Dedifferentiated amniotic fluid mesenchymal stem cell (primary cell): ENCODE measurements at regions not wholly inside any gene's neighbourhood (a gene's known extent, or its start where the extent isn't known, plus 50 kb on each side); places are given as distances from the start of the nearest gene placed in this dataset.
"Not testable (repeated sequence)": the region's sequence is repeated elsewhere in the genome, so short reads cannot be mapped to it uniquely, and the experiment has no call there.

ENCODE experiments used
- DNase-seq: peaks from one replicate; pipeline ENCODE4 v3.0.0-alpha.2; 2016; ENCODE audit errors: extremely low spot score

- no peak for DNase-seq
Measured at GRCh38 chr6:19536838-19537237, 300.3 kb upstream of the ID4 start.

GRCh38 chr6:19538096-19538495 lies 299.1 kb upstream of the ID4 start:
- DNase-seq: no peak

GRCh38 chr6:19547507-19547906 lies 289.7 kb upstream of the ID4 start:
- no peak for DNase-seq

- DNase-seq: no peak
Measured at GRCh38 chr6:19549109-19549508, 288.1 kb upstream of the ID4 start.

DNA sequence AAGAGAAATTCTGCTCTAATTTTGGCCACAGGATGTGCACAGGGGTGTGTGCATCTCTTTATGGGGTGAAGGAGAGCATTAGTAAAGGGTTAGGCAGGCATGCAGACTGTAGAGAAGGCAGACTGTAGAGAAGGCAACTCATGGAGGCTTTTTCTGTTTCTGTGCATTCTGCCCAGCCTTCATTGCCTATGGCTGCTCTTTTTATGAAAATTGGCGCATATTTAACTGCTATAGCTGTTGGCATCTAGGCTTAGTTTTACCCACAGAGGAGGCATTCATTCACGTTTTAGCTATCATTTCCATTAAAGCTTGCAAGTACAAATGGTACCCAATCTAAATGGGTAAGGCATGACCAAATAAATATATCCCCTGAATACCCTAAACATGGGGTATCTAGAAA lies 286.8 kb upstream of the ID4 start:
- DNase-seq: no peak

DNA sequence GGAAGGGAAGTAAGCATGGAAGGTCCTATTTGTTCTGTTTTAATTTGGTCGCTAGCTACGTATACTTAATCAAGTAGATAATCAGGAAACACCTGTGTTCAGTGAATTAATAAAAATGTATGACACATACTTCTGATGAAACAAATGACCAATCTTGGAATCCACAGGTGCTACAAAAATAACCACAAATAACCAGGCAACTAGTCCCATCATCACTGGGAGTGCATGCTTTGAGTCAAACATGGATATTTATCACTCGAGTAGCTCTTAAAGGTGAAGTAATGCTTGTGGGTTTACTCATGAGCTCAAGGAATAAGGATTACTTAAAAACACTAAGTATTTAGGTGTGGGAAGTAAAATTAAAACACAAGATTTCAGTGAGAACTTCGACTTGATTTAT lies 285.6 kb upstream of the ID4 start:
- no peak for DNase-seq

GRCh38 chr6:19552076-19552475 lies 285.1 kb upstream of the ID4 start:
- DNase-seq: no peak

DNA sequence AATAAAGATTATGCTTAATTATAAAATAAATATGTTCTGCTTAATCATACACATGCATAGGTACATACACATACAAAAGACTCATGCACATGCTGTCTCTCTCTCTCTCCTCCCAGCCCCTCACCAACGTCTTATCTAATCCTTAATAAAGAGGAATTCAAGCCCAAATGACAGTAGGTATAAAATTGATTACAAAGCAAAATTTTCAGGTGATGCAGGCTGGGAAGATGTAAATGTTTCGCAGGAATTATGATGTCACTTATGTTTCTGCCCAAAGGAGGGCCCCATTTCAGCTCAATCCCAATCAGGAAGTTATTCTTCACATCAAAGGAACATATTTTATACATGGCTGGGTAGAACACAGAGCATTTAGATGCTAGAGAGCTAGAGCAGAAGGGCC lies 284.6 kb upstream of the ID4 start:
- no peak for DNase-seq

DNA sequence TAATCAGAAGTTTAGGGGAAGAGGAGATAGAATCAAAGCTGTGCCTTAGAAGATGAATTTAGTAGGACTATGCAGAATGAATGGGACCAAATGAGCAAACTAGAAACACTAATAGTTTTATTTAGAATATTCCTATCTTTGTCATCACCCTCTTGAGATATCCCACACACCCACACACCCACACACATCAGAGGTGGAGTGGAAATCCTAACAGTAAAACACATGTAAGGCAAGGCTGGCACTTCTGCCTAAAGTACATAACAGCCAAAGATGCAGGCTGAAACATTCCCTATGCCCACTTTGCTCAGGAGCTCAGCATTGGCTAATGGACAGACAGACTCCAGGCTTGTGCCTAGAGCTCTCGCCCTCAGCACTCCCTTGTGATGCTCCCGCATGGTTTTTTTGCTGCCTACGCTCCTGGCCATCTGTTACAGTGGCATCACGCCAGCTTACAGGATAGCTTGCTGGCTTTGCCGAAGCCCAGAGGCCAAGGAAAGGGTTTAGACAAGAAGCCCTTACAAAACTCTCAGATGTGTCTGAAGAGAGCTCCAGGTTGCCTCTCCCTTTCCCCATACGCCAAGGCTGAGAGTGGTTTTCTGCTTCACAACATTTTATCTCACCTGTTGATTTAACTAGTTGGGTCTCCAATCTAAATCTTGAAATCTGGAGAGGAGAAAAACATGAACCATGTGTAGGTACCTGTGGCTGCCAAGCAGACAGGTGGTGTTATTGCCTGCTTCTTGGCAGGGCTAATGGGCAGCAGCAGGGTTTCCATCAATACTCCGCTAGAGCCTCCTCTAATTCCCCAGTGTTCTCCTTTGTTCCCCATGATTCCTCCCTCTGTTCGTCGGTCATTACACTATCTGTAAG lies 282.6 kb upstream of the ID4 start:
- no peak for DNase-seq

DNA sequence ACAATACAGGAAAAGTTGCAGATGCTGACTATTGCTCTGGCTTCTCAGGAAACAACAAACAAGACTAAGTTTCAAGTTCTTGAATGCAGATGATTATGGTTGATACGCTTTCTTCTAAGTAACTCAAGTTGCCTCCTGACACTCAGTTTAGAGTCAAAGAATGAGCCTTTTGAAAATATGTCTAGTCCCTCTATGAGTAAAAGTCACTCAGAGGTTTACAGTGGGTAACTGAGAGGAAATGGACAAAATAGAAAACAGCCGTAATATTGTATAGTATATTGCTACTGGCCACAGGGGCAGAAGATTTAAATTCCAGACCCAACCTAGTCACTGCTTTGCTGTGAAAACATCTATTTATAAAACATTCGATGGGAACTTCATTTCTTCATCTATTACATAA lies 280.0 kb upstream of the ID4 start:
- no peak for DNase-seq

DNA sequence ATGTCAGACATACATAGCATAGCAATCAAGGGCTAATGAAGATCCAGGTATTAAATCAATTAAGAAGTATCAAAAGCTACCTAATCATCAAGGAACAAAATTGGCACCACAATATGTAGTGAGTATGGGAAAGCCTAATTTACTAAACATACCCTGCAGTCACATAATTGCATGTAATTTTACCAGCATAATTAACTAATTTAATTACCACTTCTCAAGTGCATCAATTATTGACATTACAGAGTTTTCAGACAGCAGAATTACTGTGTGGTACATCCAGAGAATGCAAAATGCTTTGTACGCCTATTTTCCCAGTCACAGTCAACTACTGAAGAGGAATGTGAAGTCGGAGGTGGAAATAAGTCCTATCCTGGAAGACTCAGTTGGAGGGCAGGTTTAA lies 279.0 kb upstream of the ID4 start:
- no peak for DNase-seq

DNA sequence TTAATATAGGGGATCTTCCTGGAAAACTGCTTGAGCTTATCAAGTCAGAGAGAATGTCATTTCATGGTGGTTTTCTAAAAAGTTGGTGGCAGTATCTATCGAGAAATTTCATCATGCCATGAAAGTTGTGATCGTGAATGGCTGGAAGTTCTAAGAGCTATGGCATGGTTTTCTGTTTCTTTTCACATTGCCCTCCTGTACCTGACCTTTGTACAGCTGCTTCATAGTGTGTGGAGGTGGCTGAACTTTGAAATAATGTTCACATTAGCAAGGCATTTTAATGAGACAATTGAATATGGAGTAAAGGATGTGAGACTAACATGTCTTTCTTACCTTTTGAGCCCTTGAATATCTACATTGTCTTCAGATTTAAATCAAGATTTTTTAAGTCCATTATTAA lies 278.2 kb upstream of the ID4 start:
- no peak for DNase-seq

GRCh38 chr6:19562468-19562867 lies 274.7 kb upstream of the ID4 start:
- DNase-seq: no peak

DNA sequence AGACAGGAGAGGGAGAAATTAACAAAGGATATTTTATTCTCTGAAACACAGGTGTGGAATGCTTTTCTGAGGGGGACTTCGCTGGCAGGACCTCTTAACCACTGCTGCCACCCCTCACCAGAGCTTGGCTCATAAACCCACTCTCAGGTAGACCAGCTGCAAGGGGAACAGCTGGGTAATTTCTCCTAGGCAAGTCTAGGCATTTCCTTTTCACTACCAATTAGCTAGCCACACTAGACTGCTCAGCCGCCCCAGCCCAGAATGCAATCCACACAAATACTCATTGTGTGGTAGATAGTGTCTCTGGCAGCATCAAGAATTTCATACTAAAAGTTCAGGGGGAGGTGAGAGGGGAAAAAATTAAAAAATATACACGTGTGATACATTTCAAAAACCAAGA lies 267.6 kb upstream of the ID4 start:
- no peak for DNase-seq

- DNase-seq: no peak
Measured at GRCh38 chr6:19571176-19571575, 266.0 kb upstream of the ID4 start.

- DNase-seq: peak; percentile 26
Measured at GRCh38 chr6:19578481-19578880, 258.7 kb upstream of the ID4 start.

DNA sequence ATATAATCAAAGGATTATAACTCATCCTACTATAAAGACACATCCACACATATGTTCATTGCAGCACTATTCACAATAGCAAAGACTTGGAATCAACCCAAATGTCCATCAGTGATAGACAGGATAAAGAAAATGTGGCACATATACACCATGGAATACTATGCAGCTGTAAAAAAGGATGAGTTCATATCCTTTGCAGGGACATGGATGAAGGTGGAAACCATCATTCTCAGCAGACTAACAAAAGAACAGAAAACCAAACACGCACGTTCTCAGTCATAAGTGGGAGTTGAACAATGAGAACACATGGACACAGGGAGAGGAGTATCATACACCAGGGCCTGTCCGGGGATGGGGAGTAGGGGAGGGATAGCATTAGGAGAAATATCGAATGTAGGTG lies 253.0 kb upstream of the ID4 start:
- not testable (repeated sequence) for DNase-seq

- no peak for DNase-seq
Measured at GRCh38 chr6:19587238-19587942, 249.8 kb upstream of the ID4 start.

- DNase-seq: no peak
Measured at GRCh38 chr6:19590501-19591131, 246.6 kb upstream of the ID4 start.

GRCh38 chr6:19597809-19598320 lies 239.3 kb upstream of the ID4 start:
- DNase-seq: no peak

GRCh38 chr6:19599796-19600464 lies 237.2 kb upstream of the ID4 start:
- DNase-seq: no peak

- DNase-seq: no peak
Measured at GRCh38 chr6:19602434-19603013, 234.6 kb upstream of the ID4 start.
